Keratinocyte (primary cell): ENCODE measurements at regions not wholly inside any gene's neighbourhood (a gene's known extent, or its start where the extent isn't known, plus 50 kb on each side); places are given as distances from the start of the nearest gene placed in this dataset.

Experiments
- DNase-seq: peaks from one replicate; pipeline ENCODE4 v3.0.0-alpha.2; 2011; ENCODE audit warnings: low read depth, missing footprints, low spot score
- FAIRE-seq: peaks from 2 replicates; lab custom pipeline; 2011; peaks lifted over from hg19 to GRCh38; lab: Jason Lieb, UNC
- H2AFZ ChIP-seq: 2 replicates; pipeline ENCODE4 v1.6.0; 2012; ENCODE audit warnings: low read length, control low read depth, inconsistent platforms; ENCODE audit not compliant: control insufficient read depth
- H3K27ac ChIP-seq: 2 replicates; pipeline ENCODE4 v1.5.1; 2011; ENCODE audit warnings: low read length; ENCODE audit not compliant: control insufficient read depth, insufficient read depth
- H3K27me3 ChIP-seq: 3 replicates; pipeline ENCODE4 v1.6.0; 2011; ENCODE audit warnings: low read length; ENCODE audit not compliant: control insufficient read depth, insufficient read depth; ENCODE audit errors: extremely low read depth
- H3K36me3 ChIP-seq, 2 experiments: 2 replicates in 1 of 2; 3 replicates in 1 of 2; pipeline ENCODE4 v1.5.1; 2011; ENCODE audit warnings: low read length in 2 of 2, mild to moderate bottlenecking in 1 of 2; ENCODE audit not compliant: control insufficient read depth in 2 of 2, insufficient read depth in 2 of 2; ENCODE audit errors: extremely low read depth in 1 of 2
- H3K4me1 ChIP-seq: 3 replicates; pipeline ENCODE4 v1.5.1; 2011; ENCODE audit warnings: low read length; ENCODE audit not compliant: control insufficient read depth, insufficient read depth; ENCODE audit errors: extremely low read depth
- H3K4me2 ChIP-seq: 3 replicates; pipeline ENCODE4 v1.6.0; 2011; ENCODE audit warnings: low read depth, low read length; ENCODE audit not compliant: control insufficient read depth, insufficient read depth; ENCODE audit errors: extremely low read depth
- H3K4me3 ChIP-seq, 3 experiments: fragments of 200-600 bp in 1 of 3; sonication (generic) in 1 of 3; 2 replicates in 2 of 3; 3 replicates in 1 of 3; pipeline ENCODE4 v1.5.1; 2011 to 2016; ENCODE audit warnings: low read length in 3 of 3, mild to moderate bottlenecking in 3 of 3, control low read depth in 2 of 3, inconsistent platforms in 1 of 3, low read depth in 1 of 3, mixed read lengths in 1 of 3, mixed run types in 1 of 3, moderate library complexity in 1 of 3; ENCODE audit not compliant: control insufficient read depth in 2 of 3, insufficient read depth in 2 of 3; ENCODE audit errors: extremely low read depth in 1 of 3
- H3K79me2 ChIP-seq: 2 replicates; pipeline ENCODE4 v1.6.0; 2012; ENCODE audit warnings: low read length; ENCODE audit not compliant: control insufficient read depth, insufficient read depth
- H3K9ac ChIP-seq: 3 replicates; pipeline ENCODE4 v1.6.0; 2011; ENCODE audit warnings: low read length; ENCODE audit not compliant: control insufficient read depth, insufficient read depth; ENCODE audit errors: extremely low read depth
- H3K9me1 ChIP-seq: 3 replicates; pipeline ENCODE4 v1.6.0; 2011; ENCODE audit warnings: low read length; ENCODE audit not compliant: control insufficient read depth, insufficient read depth; ENCODE audit errors: extremely low read depth
- H3K9me3 ChIP-seq: 2 replicates; pipeline ENCODE4 v1.5.1; 2012; ENCODE audit warnings: low read depth, low read length; ENCODE audit not compliant: control insufficient read depth
- H4K20me1 ChIP-seq: 3 replicates; pipeline ENCODE4 v1.6.0; 2011; ENCODE audit warnings: low read length; ENCODE audit not compliant: control insufficient read depth, insufficient read depth; ENCODE audit errors: extremely low read depth
- EZH2 ChIP-seq: IDR thresholded peaks from one replicate; pipeline ENCODE4 v1.6.1; 2012; ENCODE audit warnings: inconsistent platforms, mild to moderate bottlenecking, low read length, moderate library complexity
- dilution Hi-C: fragments of 300-500 bp; cut with MboI; formaldehyde crosslinking; loops from one replicate; pipeline ENCODE4 v1.7.0; 2020; ENCODE audit warnings: low sequenced_read_pairs; ENCODE audit not compliant: extremely low pct_ligation_motif_present
- TF ChIP-seq, protein P1 (sequence below), 3 experiments: IDR thresholded peaks in 1 of 3; conservative IDR thresholded peaks in 1 of 3; optimal IDR thresholded peaks in 1 of 3; 2 replicates in 2 of 3; 3 replicates in 1 of 3; pipeline versions ENCODE3 to v1.5.1; 2011; ENCODE audit warnings: low read length in 3 of 3, mild to moderate bottlenecking in 3 of 3, moderate library complexity in 2 of 3, control low read depth in 1 of 3, inconsistent platforms in 1 of 3; ENCODE audit not compliant: insufficient read depth in 2 of 3; ENCODE audit errors: extremely low read depth in 1 of 3

DNA sequence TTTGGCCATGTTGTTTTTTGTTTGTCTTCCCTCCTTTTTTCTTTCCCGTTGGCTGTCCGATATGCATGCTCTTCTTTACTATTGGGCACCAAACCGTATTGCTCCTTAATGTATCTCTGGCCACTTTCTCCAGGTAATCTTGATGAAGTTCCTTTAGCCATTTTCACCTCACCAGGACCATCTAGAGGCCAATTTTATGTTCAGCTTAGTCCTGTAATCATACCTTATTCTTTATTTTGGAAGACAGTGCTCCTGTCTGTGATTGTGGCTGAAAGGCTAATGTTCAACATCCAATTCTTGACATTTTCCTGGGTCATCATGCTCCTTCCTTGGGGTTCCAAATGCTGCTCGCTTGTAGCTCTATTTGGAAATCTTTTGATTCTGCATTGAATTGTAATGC lies 169.5 kb downstream of the S1PR1 start:
- no peak for TF ChIP-seq EZH2
- TF ChIP-seq, protein P1, sequence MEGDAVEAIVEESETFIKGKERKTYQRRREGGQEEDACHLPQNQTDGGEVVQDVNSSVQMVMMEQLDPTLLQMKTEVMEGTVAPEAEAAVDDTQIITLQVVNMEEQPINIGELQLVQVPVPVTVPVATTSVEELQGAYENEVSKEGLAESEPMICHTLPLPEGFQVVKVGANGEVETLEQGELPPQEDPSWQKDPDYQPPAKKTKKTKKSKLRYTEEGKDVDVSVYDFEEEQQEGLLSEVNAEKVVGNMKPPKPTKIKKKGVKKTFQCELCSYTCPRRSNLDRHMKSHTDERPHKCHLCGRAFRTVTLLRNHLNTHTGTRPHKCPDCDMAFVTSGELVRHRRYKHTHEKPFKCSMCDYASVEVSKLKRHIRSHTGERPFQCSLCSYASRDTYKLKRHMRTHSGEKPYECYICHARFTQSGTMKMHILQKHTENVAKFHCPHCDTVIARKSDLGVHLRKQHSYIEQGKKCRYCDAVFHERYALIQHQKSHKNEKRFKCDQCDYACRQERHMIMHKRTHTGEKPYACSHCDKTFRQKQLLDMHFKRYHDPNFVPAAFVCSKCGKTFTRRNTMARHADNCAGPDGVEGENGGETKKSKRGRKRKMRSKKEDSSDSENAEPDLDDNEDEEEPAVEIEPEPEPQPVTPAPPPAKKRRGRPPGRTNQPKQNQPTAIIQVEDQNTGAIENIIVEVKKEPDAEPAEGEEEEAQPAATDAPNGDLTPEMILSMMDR (optimal IDR thresholded peaks at IDR 0.05 in 1 of 3, IDR thresholded peaks at IDR 0.05 in 1 of 3, conservative IDR thresholded peaks at IDR 0.05 in 1 of 3; ENCODE audit: extremely low read depth in 1 of 3, insufficient read depth in 2 of 3, low read length in 3 of 3), result no peak
- no peaks in the 10 kb centered on the region for H3K4me1 ChIP-seq
- H3K27ac ChIP-seq, result no peak overlapping the region
- no peaks in the 10 kb centered on the region for H3K27me3 ChIP-seq
- no peak overlapping the region for H3K4me3 ChIP-seq
- H3K9me1 ChIP-seq, result no peaks in the 10 kb centered on the region
- H3K9ac ChIP-seq, result no peak overlapping the region
- no peaks in the 10 kb centered on the region for H3K9me3 ChIP-seq
- H3K4me2 ChIP-seq, result no peak overlapping the region
- no peak for DNase-seq
- H2AFZ ChIP-seq, result no peak overlapping the region
- dilution Hi-C loops, result no loop called here
- H3K36me3 ChIP-seq, result no peaks in the 10 kb centered on the region
- H3K79me2 ChIP-seq, result no peaks in the 10 kb centered on the region
- FAIRE-seq, result no peak
- no peaks in the 10 kb centered on the region for H4K20me1 ChIP-seq

DNA sequence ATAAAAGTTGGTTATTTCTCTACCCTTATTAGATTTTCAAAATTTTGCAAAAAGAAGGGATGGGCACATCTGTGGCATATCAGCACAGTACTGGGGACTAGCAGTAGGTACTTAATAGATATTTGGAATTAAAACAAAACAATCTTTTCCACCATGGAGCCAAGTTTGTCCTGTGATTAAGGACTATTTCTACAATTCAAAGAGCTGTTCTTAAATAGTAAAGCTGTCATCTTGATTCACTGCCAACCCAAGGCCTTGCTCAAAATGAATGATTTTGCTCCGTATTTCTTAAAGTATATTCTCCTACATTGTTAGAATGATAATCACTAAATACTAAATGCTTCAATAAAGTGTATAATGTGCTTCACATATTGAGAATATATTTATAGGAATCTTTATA lies 169.9 kb downstream of the S1PR1 start:
- no peak for DNase-seq
- dilution Hi-C loops, result no loop called here
- no peaks in the 10 kb centered on the region for H3K79me2 ChIP-seq
- no peaks in the 10 kb centered on the region for H3K27me3 ChIP-seq
- TF ChIP-seq EZH2, result no peak
- TF ChIP-seq, protein P1 (optimal IDR thresholded peaks at IDR 0.05 in 1 of 3, IDR thresholded peaks at IDR 0.05 in 1 of 3, conservative IDR thresholded peaks at IDR 0.05 in 1 of 3; ENCODE audit: extremely low read depth in 1 of 3, insufficient read depth in 2 of 3, low read length in 3 of 3), result no peak
- H3K9ac ChIP-seq, result no peak overlapping the region
- H3K27ac ChIP-seq, result no peak overlapping the region
- no peaks in the 10 kb centered on the region for H3K36me3 ChIP-seq
- no peaks in the 10 kb centered on the region for H3K4me1 ChIP-seq
- H3K9me1 ChIP-seq, result no peaks in the 10 kb centered on the region
- no peaks in the 10 kb centered on the region for H4K20me1 ChIP-seq
- no peak for FAIRE-seq
- H2AFZ ChIP-seq, result no peak overlapping the region
- no peak overlapping the region for H3K4me3 ChIP-seq
- no peaks in the 10 kb centered on the region for H3K9me3 ChIP-seq
- H3K4me2 ChIP-seq, result no peak overlapping the region
